ENCODE measurements at regions not wholly inside any gene's neighbourhood (a gene's known extent, or its start where the extent isn't known, plus 50 kb on each side); places are given as distances from the start of the nearest gene placed in this dataset.

DNA sequence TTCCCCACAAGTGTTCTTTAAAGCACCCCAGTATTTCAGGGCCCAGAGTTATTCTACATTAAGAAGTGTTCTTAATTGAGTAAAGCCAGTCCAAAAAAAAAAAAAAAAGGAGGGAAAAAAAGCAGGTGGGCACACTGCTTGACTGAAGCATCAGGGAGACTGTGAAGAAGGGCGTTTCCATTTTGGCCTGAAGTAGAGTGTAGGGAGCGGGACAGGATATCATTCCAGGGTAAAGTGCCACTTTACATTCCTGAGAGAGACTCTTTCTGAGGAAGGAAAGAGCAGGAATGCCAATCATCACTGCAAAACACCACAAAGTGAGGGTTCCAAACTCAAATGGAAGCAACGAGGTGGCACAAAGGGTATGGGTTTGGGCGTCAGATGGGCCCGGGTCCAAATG, 54.1 kb upstream of the BEND6 start:
- no peak for DNase-seq (ENCODE audit: low read depth in 1 of 2, low spot score in 1 of 2)
- Histone ChIP-seq H3K9me3 (no peaks in the 10 kb centered on the region), H3K4me3 (no peak overlapping the region), H3K4me2 (no peak overlapping the region), H3K4me1 (peaks cover 34% of the 10 kb centered on the region), H3K27ac (no peak overlapping the region)
- 94% methylated on average over 5 of the region's 5 CpGs for WGBS (ENCODE audit: missing lambda C conversion rate)
- ATAC-seq, result no peak
- FAIRE-seq, result no peak
- ChIA-PET POLR2A (no interaction called here), CTCF (interaction anchor here (0.6 to 5.2 kb wide), 3 partner anchors 9 to 415 kb away, joined by 3 to 42 read pairs (median 33); partner anchors contain the start of gene PRIM2)
- no peak for TF ChIP-seq JUN (IDR thresholded peaks at IDR 0.05)
- TF ChIP-seq SMC3 (IDR thresholded peaks at IDR 0.05), result no peak
- TF ChIP-seq NR3C1 (IDR thresholded peaks at IDR 0.05), result no peak
- no peak for TF ChIP-seq RNF2 (IDR thresholded peaks at IDR 0.05; ENCODE audit: borderline replicate concordance, low read depth)
- TF ChIP-seq HEYL (CRISPR knock-in tag; IDR thresholded peaks at IDR 0.05), result no peak
- TF ChIP-seq ZSCAN20 (CRISPR knock-in tag; IDR thresholded peaks at IDR 0.05), result no peak

DNA sequence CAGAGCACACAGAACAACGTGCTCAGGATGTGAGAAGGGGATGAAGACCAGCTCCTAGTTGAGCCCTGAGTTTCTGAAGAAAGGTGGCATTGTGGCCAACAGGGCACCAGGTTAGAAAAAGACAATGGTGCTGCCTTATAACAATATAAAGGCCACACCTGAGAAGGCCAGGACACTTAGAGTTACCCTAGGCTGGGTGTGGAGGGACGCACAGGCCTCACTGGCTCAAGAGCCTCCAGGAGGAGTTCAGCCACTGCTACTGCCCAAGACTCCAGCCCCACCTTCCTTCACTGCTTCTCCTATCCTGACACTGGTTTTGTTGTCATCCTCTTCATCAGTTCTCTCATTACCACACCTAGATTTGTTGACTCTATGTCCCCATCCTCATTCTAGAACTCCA, 55.2 kb upstream of the BEND6 start:
- WGBS (ENCODE audit: missing lambda C conversion rate), result 78% methylated on average over 2 of the region's 2 CpGs
- ATAC-seq, result no peak
- no peak for DNase-seq (ENCODE audit: low read depth in 1 of 2, low spot score in 1 of 2)
- ChIA-PET CTCF (no interaction called here), POLR2A (no interaction called here)
- Histone ChIP-seq H3K4me2 (no peak overlapping the region), H3K4me3 (no peak overlapping the region), H3K27ac (peak overlapping the region in 1 of 2 experiments; percentile 60; a peak in 3 of 6 replicates), H3K4me1 (peaks cover 34% of the 10 kb centered on the region), H3K9me3 (no peaks in the 10 kb centered on the region)
- FAIRE-seq, result no peak
- no peak for TF ChIP-seq NR3C1 (IDR thresholded peaks at IDR 0.05)
- no peak for TF ChIP-seq FOXS1 (CRISPR knock-in tag; IDR thresholded peaks at IDR 0.05)
- TF ChIP-seq HOXA7 (CRISPR knock-in tag; IDR thresholded peaks at IDR 0.05), result no peak
- TF ChIP-seq, protein P1, sequence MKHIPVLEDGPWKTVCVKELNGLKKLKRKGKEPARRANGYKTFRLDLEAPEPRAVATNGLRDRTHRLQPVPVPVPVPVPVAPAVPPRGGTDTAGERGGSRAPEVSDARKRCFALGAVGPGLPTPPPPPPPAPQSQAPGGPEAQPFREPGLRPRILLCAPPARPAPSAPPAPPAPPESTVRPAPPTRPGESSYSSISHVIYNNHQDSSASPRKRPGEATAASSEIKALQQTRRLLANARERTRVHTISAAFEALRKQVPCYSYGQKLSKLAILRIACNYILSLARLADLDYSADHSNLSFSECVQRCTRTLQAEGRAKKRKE (CRISPR knock-in tag; IDR thresholded peaks at IDR 0.05; ENCODE audit: low read depth), result no peak
- TF ChIP-seq, protein P2, sequence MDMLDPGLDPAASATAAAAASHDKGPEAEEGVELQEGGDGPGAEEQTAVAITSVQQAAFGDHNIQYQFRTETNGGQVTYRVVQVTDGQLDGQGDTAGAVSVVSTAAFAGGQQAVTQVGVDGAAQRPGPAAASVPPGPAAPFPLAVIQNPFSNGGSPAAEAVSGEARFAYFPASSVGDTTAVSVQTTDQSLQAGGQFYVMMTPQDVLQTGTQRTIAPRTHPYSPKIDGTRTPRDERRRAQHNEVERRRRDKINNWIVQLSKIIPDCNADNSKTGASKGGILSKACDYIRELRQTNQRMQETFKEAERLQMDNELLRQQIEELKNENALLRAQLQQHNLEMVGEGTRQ (IDR thresholded peaks at IDR 0.05), result no peak
- no peak for TF ChIP-seq SREBF2 (IDR thresholded peaks at IDR 0.05)
- no peak for TF ChIP-seq RNF2 (IDR thresholded peaks at IDR 0.05; ENCODE audit: borderline replicate concordance, low read depth)
- no peak for TF ChIP-seq ZC3H11A (IDR thresholded peaks at IDR 0.05)
- TF ChIP-seq, protein P3, sequence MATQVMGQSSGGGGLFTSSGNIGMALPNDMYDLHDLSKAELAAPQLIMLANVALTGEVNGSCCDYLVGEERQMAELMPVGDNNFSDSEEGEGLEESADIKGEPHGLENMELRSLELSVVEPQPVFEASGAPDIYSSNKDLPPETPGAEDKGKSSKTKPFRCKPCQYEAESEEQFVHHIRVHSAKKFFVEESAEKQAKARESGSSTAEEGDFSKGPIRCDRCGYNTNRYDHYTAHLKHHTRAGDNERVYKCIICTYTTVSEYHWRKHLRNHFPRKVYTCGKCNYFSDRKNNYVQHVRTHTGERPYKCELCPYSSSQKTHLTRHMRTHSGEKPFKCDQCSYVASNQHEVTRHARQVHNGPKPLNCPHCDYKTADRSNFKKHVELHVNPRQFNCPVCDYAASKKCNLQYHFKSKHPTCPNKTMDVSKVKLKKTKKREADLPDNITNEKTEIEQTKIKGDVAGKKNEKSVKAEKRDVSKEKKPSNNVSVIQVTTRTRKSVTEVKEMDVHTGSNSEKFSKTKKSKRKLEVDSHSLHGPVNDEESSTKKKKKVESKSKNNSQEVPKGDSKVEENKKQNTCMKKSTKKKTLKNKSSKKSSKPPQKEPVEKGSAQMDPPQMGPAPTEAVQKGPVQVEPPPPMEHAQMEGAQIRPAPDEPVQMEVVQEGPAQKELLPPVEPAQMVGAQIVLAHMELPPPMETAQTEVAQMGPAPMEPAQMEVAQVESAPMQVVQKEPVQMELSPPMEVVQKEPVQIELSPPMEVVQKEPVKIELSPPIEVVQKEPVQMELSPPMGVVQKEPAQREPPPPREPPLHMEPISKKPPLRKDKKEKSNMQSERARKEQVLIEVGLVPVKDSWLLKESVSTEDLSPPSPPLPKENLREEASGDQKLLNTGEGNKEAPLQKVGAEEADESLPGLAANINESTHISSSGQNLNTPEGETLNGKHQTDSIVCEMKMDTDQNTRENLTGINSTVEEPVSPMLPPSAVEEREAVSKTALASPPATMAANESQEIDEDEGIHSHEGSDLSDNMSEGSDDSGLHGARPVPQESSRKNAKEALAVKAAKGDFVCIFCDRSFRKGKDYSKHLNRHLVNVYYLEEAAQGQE (IDR thresholded peaks at IDR 0.05), result no peak
- TF ChIP-seq POLR2AphosphoS2 (conservative IDR thresholded peaks at IDR 0.05; ENCODE audit: low read length), result no peak

DNA sequence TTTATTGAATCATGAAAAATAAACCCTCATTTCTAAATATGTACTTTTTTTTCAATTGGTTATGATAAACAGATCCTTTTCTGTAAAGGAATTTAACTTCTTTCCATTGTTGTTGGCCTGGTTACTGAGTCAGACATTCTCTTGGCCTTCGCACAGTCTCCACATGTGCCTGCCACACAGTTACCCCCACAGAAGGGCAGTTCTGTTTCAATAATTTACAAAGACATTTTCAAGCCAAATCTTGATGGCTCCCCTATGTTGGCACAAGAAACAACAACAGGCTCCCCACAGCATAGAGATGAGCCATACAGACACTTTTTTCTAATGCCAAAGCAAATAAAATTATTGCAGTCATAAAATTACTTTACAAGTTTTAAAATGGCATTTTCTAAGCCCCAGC, 55.6 kb upstream of the BEND6 start:
- Histone ChIP-seq H3K4me3 (no peak overlapping the region), H3K4me2 (no peak overlapping the region), H3K9me3 (no peaks in the 10 kb centered on the region), H3K4me1 (peaks cover 34% of the 10 kb centered on the region), H3K27ac (peak overlapping the region in 1 of 2 experiments; percentile 60; a peak in 3 of 6 replicates)
- 85% methylated on average over 1 of the region's 1 CpG for WGBS (ENCODE audit: missing lambda C conversion rate)
- ChIA-PET CTCF (no interaction called here), POLR2A (no interaction called here)
- FAIRE-seq (no peak), DNase-seq (ENCODE audit: low read depth in 1 of 2, low spot score in 1 of 2) (no peak), ATAC-seq (no peak)
- no peak for TF ChIP-seq EHMT2 (IDR thresholded peaks at IDR 0.05; ENCODE audit: low read depth)
- TF ChIP-seq EP300 (IDR thresholded peaks at IDR 0.05), result no peak
- TF ChIP-seq ZFP36 (IDR thresholded peaks at IDR 0.05; ENCODE audit: borderline replicate concordance, partially characterized antibody), result no peak
- TF ChIP-seq FOXS1 (CRISPR knock-in tag; IDR thresholded peaks at IDR 0.05), result no peak
- no peak for TF ChIP-seq HOXB13 (CRISPR knock-in tag; IDR thresholded peaks at IDR 0.05; ENCODE audit: low read depth)
- TF ChIP-seq ESRRA (IDR thresholded peaks at IDR 0.05; ENCODE audit: borderline replicate concordance, low read length), result no peak
- TF ChIP-seq FOSB (CRISPR knock-in tag; IDR thresholded peaks at IDR 0.05), result no peak
- TF ChIP-seq MAZ (IDR thresholded peaks at IDR 0.05; ENCODE audit: borderline replicate concordance, low read depth, low read length), result no peak
- TF ChIP-seq, protein P1 (CRISPR knock-in tag; IDR thresholded peaks at IDR 0.05; ENCODE audit: low read depth), result no peak
- no peak for TF ChIP-seq RARB (CRISPR knock-in tag; IDR thresholded peaks at IDR 0.05)
- TF ChIP-seq, protein P4, sequence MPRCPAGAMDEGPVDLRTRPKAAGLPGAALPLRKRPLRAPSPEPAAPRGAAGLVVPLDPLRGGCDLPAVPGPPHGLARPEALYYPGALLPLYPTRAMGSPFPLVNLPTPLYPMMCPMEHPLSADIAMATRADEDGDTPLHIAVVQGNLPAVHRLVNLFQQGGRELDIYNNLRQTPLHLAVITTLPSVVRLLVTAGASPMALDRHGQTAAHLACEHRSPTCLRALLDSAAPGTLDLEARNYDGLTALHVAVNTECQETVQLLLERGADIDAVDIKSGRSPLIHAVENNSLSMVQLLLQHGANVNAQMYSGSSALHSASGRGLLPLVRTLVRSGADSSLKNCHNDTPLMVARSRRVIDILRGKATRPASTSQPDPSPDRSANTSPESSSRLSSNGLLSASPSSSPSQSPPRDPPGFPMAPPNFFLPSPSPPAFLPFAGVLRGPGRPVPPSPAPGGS (IDR thresholded peaks at IDR 0.05), result no peak
- TF ChIP-seq, protein P5, sequence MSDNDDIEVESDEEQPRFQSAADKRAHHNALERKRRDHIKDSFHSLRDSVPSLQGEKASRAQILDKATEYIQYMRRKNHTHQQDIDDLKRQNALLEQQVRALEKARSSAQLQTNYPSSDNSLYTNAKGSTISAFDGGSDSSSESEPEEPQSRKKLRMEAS (IDR thresholded peaks at IDR 0.05), result no peak
- no peak for TF ChIP-seq CHD2 (IDR thresholded peaks at IDR 0.05; ENCODE audit: low read length, partially characterized antibody)
- TF ChIP-seq CEBPB (IDR thresholded peaks at IDR 0.05), result no peak
- no peak for TF ChIP-seq HEYL (CRISPR knock-in tag; IDR thresholded peaks at IDR 0.05)
- TF ChIP-seq, protein P6, sequence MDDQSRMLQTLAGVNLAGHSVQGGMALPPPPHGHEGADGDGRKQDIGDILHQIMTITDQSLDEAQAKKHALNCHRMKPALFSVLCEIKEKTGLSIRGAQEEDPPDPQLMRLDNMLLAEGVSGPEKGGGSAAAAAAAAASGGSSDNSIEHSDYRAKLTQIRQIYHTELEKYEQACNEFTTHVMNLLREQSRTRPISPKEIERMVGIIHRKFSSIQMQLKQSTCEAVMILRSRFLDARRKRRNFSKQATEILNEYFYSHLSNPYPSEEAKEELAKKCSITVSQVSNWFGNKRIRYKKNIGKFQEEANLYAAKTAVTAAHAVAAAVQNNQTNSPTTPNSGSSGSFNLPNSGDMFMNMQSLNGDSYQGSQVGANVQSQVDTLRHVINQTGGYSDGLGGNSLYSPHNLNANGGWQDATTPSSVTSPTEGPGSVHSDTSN (IDR thresholded peaks at IDR 0.05), result no peak
